ENCODE measurements at regions not wholly inside any gene's neighbourhood (a gene's known extent, or its start where the extent isn't known, plus 50 kb on each side); places are given as distances from the start of the nearest gene placed in this dataset.

DNA sequence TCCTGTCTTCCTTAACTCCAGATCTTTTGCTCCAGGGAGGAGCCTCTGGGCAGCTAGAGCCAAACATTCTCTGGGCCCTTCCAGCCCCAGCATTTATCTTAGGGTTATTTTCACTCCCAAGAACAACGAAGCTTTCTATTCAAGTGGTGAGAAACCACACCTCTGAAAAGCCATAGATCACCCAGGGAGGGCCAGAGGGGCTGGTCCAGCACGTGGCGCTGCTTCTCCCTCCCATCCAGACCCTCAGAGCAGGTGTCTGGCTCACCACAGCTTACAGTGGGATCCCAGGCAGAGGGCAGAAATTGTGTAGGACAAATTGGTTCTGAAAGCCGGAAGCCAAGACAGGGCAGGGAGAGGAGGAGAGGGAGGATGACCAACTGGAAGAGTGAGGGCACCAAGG is 74.0 kb upstream of the PKDCC start:
- Histone ChIP-seq H3K4me1 (no peaks in the 10 kb centered on the region), H3K4me3 (no peak overlapping the region), H3K9me3 (no peaks in the 10 kb centered on the region), H3K36me3 (no peaks in the 10 kb centered on the region), H3K27me3 (no peaks in the 10 kb centered on the region), H3K27ac (no peak overlapping the region)
- no peak for ATAC-seq
- intact Hi-C loops (cut with DNase I): no loop called here
- 78% methylated on average over 4 of the region's 4 CpGs for WGBS (ENCODE audit: insufficient coverage, low coverage, low lambda C conversion rate, missing lambda C conversion rate)
- DNase-seq: no peak
- TF ChIP-seq POLR2A (IDR thresholded peaks at IDR 0.05): no peak
- TF ChIP-seq, protein P1, sequence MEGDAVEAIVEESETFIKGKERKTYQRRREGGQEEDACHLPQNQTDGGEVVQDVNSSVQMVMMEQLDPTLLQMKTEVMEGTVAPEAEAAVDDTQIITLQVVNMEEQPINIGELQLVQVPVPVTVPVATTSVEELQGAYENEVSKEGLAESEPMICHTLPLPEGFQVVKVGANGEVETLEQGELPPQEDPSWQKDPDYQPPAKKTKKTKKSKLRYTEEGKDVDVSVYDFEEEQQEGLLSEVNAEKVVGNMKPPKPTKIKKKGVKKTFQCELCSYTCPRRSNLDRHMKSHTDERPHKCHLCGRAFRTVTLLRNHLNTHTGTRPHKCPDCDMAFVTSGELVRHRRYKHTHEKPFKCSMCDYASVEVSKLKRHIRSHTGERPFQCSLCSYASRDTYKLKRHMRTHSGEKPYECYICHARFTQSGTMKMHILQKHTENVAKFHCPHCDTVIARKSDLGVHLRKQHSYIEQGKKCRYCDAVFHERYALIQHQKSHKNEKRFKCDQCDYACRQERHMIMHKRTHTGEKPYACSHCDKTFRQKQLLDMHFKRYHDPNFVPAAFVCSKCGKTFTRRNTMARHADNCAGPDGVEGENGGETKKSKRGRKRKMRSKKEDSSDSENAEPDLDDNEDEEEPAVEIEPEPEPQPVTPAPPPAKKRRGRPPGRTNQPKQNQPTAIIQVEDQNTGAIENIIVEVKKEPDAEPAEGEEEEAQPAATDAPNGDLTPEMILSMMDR (IDR thresholded peaks at IDR 0.05): no peak

DNA sequence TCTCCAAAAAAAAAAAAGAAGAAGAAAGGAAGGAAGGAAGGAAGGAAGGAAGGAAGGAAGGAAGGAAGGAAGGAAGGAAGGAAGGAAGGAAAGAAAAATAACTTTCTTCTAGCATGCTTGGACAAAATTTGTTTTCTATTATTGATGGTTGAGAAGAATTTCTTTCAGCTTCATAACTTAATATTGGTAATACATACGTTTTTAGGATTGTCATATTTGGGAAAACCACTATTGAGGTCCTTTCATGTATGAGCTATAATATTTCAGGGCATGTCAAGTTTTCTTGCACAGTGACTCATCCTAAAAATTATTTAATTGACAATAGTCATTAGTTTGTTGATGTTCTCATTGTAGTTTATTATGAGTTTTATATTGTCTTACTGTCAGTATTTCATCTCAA is 66.4 kb upstream of the PKDCC start:
- Histone ChIP-seq H3K4me1 (no peaks in the 10 kb centered on the region), H3K9me3 (no peaks in the 10 kb centered on the region), H3K27me3 (no peaks in the 10 kb centered on the region), H3K4me3 (no peak overlapping the region), H3K27ac (no peak overlapping the region), H3K36me3 (no peaks in the 10 kb centered on the region)
- intact Hi-C loops (cut with DNase I): no loop called here
- DNase-seq (no peak), ATAC-seq (no peak)
- 36% methylated on average over 1 of the region's 1 CpG for WGBS (ENCODE audit: insufficient coverage, low coverage, low lambda C conversion rate, missing lambda C conversion rate)
- no peak for TF ChIP-seq POLR2A (IDR thresholded peaks at IDR 0.05)
- TF ChIP-seq, protein P1 (IDR thresholded peaks at IDR 0.05): no peak

DNA sequence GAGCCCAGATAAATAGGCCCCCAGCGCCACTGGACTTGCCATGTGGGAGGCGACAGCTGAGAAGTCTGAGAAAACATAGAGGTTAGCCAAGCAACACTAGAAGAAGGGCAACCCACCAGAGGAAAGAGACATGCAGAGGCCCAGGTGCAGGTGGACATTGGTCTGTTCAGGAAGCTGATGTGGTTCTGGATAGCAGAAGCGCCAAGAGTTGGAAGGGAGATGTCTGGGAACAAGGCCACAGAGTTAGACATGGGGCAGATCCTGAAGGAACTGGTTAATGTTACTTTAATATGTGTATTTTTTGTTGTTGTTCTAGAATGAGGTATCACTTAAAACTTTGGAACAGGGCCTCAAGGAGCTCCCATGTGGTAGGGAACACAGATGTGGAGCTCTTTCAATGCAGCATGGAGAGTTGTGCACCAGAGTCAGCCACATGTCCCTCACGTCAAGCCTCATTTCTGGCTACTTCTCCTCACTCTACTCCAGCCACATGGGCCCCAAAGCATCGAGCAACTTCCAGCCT is 62.2 kb upstream of the PKDCC start:
- Histone ChIP-seq H3K4me3 (no peak overlapping the region), H3K4me1 (no peaks in the 10 kb centered on the region), H3K36me3 (no peaks in the 10 kb centered on the region), H3K27ac (no peak overlapping the region), H3K27me3 (no peaks in the 10 kb centered on the region), H3K9me3 (no peaks in the 10 kb centered on the region)
- intact Hi-C loops (cut with DNase I): no loop called here
- DNase-seq (no peak), ATAC-seq (no peak)
- TF ChIP-seq POLR2A (IDR thresholded peaks at IDR 0.05): no peak
- TF ChIP-seq, protein P1 (IDR thresholded peaks at IDR 0.05): no peak
- WGBS (ENCODE audit: insufficient coverage, low coverage, low lambda C conversion rate, missing lambda C conversion rate): 62% methylated on average over 3 of the region's 5 CpGs

DNA sequence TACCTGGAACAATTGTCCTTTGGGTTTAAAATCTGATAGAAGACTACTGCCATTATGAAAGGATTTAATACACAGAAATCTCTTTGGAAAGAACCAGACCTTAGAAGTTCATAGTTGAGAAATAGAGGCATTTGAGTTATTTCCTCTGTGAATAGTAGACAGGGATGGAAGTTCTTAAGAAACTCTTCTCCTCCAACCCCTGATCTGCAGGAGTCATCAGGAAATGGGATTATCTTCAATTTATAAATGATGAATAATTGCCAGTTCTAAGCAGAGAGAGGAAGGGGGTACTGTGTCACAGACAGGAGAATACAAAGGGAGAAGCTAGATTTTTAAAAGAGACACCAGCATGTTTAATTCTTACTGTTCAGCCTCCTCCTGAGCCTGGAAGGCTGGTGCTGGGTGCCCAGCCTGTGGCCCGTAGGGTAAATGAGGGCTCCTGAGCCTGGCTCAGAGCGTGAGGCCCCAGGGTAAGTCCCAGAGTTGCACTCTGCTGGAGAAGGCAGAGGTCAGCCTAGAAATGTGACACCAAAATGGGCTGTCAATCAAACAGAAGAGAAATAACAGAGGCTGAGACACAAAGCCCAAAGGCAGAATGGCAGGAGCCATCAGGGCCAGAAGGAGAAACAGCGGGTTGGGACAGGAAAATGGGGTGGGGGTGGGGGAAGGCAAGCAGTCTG is 58.2 kb upstream of the PKDCC start:
- intact Hi-C loops (cut with DNase I): no loop called here
- Histone ChIP-seq H3K4me3 (no peak overlapping the region), H3K27ac (no peak overlapping the region), H3K27me3 (no peaks in the 10 kb centered on the region), H3K9me3 (no peaks in the 10 kb centered on the region), H3K4me1 (no peaks in the 10 kb centered on the region), H3K36me3 (no peaks in the 10 kb centered on the region)
- 83% methylated on average over 1 of the region's 3 CpGs for WGBS (ENCODE audit: insufficient coverage, low coverage, low lambda C conversion rate, missing lambda C conversion rate)
- no peak for ATAC-seq
- no peak for TF ChIP-seq POLR2A (IDR thresholded peaks at IDR 0.05)
- TF ChIP-seq, protein P1 (IDR thresholded peaks at IDR 0.05): no peak
- DNase-seq: no peak
